H1 (cell line): ENCODE measurements at regions not wholly inside any gene's neighbourhood (a gene's known extent, or its start where the extent isn't known, plus 50 kb on each side); places are given as distances from the start of the nearest gene placed in this dataset.

Experiments
- POLR2A ChIP-seq, 2 experiments: IDR thresholded peaks; 1 replicate in 1 of 2; 2 replicates in 1 of 2; pipeline ENCODE4 v1.6.1; 2011; ENCODE audit warnings: low read depth in 2 of 2, low read length in 2 of 2, mild to moderate bottlenecking in 2 of 2; ENCODE audit errors: control extremely low read depth in 1 of 2
- TAF1 ChIP-seq: IDR thresholded peaks from 2 replicates; pipeline ENCODE4 v1.6.1; 2011; ENCODE audit warnings: mild to moderate bottlenecking, low read depth, low read length
- TF ChIP-seq, protein P1 (sequence below), 3 experiments: IDR thresholded peaks; 1 replicate in 2 of 3; 2 replicates in 1 of 3; pipeline versions ENCODE4 v1.5.1 to v1.6.1; 2011; ENCODE audit warnings: low read length in 3 of 3, mild to moderate bottlenecking in 3 of 3, inconsistent platforms in 2 of 3, low read depth in 1 of 3, moderate library complexity in 1 of 3; ENCODE audit not compliant: insufficient read depth in 1 of 3; ENCODE audit errors: control extremely low read depth in 1 of 3

DNA sequence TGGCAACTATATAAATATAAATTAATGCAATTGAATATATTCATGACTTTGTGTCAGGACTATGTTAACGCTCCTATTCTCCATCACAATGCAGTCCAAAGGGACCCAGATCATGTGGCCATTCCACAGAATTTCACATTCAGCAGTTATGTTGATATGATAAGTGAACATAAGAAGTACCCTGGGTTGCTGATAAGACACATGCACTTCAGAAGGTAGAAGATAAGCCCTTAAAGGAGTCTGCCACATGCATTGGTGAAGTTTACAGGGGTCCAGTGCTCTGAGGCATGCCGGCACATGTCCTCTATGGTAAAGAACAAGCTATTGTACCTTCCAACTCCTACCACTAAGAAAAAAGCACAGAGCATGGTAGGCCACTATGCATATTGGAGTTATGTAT, 76.4 kb downstream of the PHAX start:
- TF ChIP-seq, protein P1, sequence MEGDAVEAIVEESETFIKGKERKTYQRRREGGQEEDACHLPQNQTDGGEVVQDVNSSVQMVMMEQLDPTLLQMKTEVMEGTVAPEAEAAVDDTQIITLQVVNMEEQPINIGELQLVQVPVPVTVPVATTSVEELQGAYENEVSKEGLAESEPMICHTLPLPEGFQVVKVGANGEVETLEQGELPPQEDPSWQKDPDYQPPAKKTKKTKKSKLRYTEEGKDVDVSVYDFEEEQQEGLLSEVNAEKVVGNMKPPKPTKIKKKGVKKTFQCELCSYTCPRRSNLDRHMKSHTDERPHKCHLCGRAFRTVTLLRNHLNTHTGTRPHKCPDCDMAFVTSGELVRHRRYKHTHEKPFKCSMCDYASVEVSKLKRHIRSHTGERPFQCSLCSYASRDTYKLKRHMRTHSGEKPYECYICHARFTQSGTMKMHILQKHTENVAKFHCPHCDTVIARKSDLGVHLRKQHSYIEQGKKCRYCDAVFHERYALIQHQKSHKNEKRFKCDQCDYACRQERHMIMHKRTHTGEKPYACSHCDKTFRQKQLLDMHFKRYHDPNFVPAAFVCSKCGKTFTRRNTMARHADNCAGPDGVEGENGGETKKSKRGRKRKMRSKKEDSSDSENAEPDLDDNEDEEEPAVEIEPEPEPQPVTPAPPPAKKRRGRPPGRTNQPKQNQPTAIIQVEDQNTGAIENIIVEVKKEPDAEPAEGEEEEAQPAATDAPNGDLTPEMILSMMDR (IDR thresholded peaks at IDR 0.05; ENCODE audit: control extremely low read depth in 1 of 3, insufficient read depth in 1 of 3, low read depth in 1 of 3, low read length in 3 of 3): no peak
- no peak for TF ChIP-seq TAF1
- no peak for TF ChIP-seq POLR2A (IDR thresholded peaks at IDR 0.05; ENCODE audit: control extremely low read depth in 1 of 2, low read depth in 2 of 2, low read length in 2 of 2)
